ENCODE measurements at regions not wholly inside any gene's neighbourhood (a gene's known extent, or its start where the extent isn't known, plus 50 kb on each side); places are given as distances from the start of the nearest gene placed in this dataset.

DNA sequence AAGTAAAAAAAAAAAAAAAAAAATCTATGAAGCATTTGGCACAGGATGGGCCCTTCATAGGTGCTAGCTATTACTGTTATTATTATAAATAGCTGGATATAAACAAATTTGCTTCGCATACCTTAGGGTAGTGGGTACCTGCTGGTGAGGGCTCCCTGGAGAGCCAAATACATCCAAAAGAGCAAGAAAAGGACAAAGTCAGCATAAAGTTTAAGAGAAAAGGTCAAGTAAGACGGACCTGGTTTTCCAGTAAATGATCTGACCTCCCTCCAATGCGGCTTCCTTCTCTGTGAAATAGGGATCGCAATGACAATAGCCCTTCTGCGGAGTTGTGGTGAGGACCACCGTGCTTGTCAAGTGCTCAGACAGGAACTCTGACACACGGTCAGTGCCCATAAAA, 214.5 kb downstream of the SNX10 start:
- H3K23me2 ChIP-seq (ENCODE audit: low read depth, low read length) = no peaks in the 10 kb centered on the region
- H4K8ac ChIP-seq (ENCODE audit: extremely low read depth, insufficient read depth, low read length) = no peak overlapping the region
- DNase-seq (ENCODE audit: low read depth in 1 of 2, low spot score in 2 of 2) (no peak), FAIRE-seq (no peak)
- H3K36me3 ChIP-seq (ENCODE audit: control insufficient read depth in 2 of 4, insufficient read depth in 4 of 4, low read length in 3 of 4) = no peaks in the 10 kb centered on the region
- no peak overlapping the region for H2AFZ ChIP-seq (ENCODE audit: low read length)
- H2BK120ac ChIP-seq (replicated peaks; ENCODE audit: low read depth, low read length) = no peak overlapping the region
- no peak overlapping the region for H2BK15ac ChIP-seq (ENCODE audit: low read length)
- H3K56ac ChIP-seq (replicated peaks; ENCODE audit: insufficient read length, low read depth, low read length) = no peak overlapping the region
- peaks cover 0 to 8% (median 2%) of the 10 kb centered on the region in 4 experiments; a peak in 2 of 7 replicates for H3K4me1 ChIP-seq (replicated peaks in 1 of 4; ENCODE audit: control insufficient read depth in 3 of 4, insufficient read depth in 4 of 4, low read length in 3 of 4)
- ChIA-PET CTCF (ENCODE audit: partially characterized antibody) (interaction anchor here (0.6 to 3.7 kb wide), 10 partner anchors 10 to 414 kb away, joined by 3 to 12 read pairs (median 4); no protein-coding TSS in a partner anchor), POLR2A (ENCODE audit: partially characterized antibody) (no interaction called here)
- H4K91ac ChIP-seq (replicated peaks; ENCODE audit: insufficient read length, low read length) = no peak overlapping the region
- no peak overlapping the region for H2BK5ac ChIP-seq (ENCODE audit: low read depth, low read length)
- no peaks in the 10 kb centered on the region for H3K79me1 ChIP-seq (ENCODE audit: low read depth, low read length)
- no peak overlapping the region for H3K9ac ChIP-seq (replicated peaks in 1 of 4; ENCODE audit: extremely low read depth in 1 of 4, low read depth in 3 of 4, low read length in 3 of 4)
- no peaks in the 10 kb centered on the region for H4K20me1 ChIP-seq (replicated peaks in 1 of 2; ENCODE audit: control insufficient read depth in 1 of 2, insufficient read depth in 2 of 2, low read length in 2 of 2)
- 85% methylated on average over 7 of the region's 7 CpGs; no CpG with 5 or more reads in 1 of the 2 experiments for WGBS, 2 experiments (ENCODE audit: extremely low coverage in 1 of 2, insufficient coverage in 1 of 2, insufficient read length in 1 of 2, insufficient replicate concordance in 2 of 2, low coverage in 1 of 2, low lambda C conversion rate in 2 of 2, missing lambda C conversion rate in 1 of 2)
- H3K4ac ChIP-seq (replicated peaks; ENCODE audit: insufficient read length, low read depth, low read length) = no peak overlapping the region
- no peak overlapping the region for H2AK5ac ChIP-seq (ENCODE audit: low read depth, low read length)
- no peaks in the 10 kb centered on the region for H3K79me2 ChIP-seq (ENCODE audit: control insufficient read depth in 1 of 2, insufficient read depth in 2 of 2, low read length in 2 of 2)
- H2BK12ac ChIP-seq (ENCODE audit: low read depth, low read length) = no peak overlapping the region
- H3K27me3 ChIP-seq (replicated peaks in 1 of 4; ENCODE audit: control insufficient read depth in 3 of 4, extremely low read depth in 1 of 4, insufficient read depth in 3 of 4, low read length in 3 of 4) = no peaks in the 10 kb centered on the region
- H4K5ac ChIP-seq (ENCODE audit: insufficient read length, low read depth, low read length) = no peak overlapping the region
- no peak overlapping the region for H3K23ac ChIP-seq (ENCODE audit: insufficient read length)
- no peak overlapping the region for H3K27ac ChIP-seq (ENCODE audit: low read depth, low read length)
- no peaks in the 10 kb centered on the region for H3K9me3 ChIP-seq (ENCODE audit: insufficient read depth in 2 of 2, low read depth in 1 of 2, low read length in 1 of 2)
- no peak overlapping the region for H3K18ac ChIP-seq (ENCODE audit: extremely low read depth, low read length)
- TF ChIP-seq JUND (IDR thresholded peaks at IDR 0.05; ENCODE audit: low read length) = no peak
- no peak for TF ChIP-seq CHD1 (IDR thresholded peaks at IDR 0.05; ENCODE audit: low read depth, low read length)
- no peak for TF ChIP-seq CTBP2 (IDR thresholded peaks at IDR 0.05; ENCODE audit: borderline replicate concordance, insufficient read depth, insufficient read length, low read length)
- TF ChIP-seq SP1 (IDR thresholded peaks at IDR 0.05; ENCODE audit: low read depth, low read length) = no peak
- no peak for TF ChIP-seq ATF3 (IDR thresholded peaks at IDR 0.05; ENCODE audit: insufficient read depth, low read depth, low read length)
- TF ChIP-seq, protein P1, sequence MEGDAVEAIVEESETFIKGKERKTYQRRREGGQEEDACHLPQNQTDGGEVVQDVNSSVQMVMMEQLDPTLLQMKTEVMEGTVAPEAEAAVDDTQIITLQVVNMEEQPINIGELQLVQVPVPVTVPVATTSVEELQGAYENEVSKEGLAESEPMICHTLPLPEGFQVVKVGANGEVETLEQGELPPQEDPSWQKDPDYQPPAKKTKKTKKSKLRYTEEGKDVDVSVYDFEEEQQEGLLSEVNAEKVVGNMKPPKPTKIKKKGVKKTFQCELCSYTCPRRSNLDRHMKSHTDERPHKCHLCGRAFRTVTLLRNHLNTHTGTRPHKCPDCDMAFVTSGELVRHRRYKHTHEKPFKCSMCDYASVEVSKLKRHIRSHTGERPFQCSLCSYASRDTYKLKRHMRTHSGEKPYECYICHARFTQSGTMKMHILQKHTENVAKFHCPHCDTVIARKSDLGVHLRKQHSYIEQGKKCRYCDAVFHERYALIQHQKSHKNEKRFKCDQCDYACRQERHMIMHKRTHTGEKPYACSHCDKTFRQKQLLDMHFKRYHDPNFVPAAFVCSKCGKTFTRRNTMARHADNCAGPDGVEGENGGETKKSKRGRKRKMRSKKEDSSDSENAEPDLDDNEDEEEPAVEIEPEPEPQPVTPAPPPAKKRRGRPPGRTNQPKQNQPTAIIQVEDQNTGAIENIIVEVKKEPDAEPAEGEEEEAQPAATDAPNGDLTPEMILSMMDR (IDR thresholded peaks at IDR 0.05; ENCODE audit: control extremely low read depth in 1 of 3, insufficient read depth in 1 of 3, low read depth in 1 of 3, low read length in 3 of 3) = no peak
- TF ChIP-seq RNF2 (IDR thresholded peaks at IDR 0.05; ENCODE audit: borderline replicate concordance, low read depth, low read length, missing control alignments, poor library complexity, severe bottlenecking) = no peak
- TF ChIP-seq TBP (IDR thresholded peaks at IDR 0.05; ENCODE audit: low read depth, low read length) = no peak
- TF ChIP-seq PHF8 (conservative IDR thresholded peaks at IDR 0.05; ENCODE audit: low read depth, low read length) = no peak
- TF ChIP-seq BRCA1 (IDR thresholded peaks at IDR 0.05; ENCODE audit: low read depth, low read length) = no peak
- no peak overlapping the region for H3K4me2 ChIP-seq (ENCODE audit: insufficient read depth in 1 of 2, low read depth in 2 of 2, low read length in 2 of 2)
- no peak overlapping the region for H2BK20ac ChIP-seq (ENCODE audit: low read length)
- no peak overlapping the region for H3K4me3 ChIP-seq (ENCODE audit: extremely low read depth in 1 of 4, insufficient read depth in 2 of 4, low read depth in 3 of 4, low read length in 4 of 4)
- H3K14ac ChIP-seq (ENCODE audit: insufficient read length) = no peak overlapping the region
